ENCODE measurements at regions not wholly inside any gene's neighbourhood (a gene's known extent, or its start where the extent isn't known, plus 50 kb on each side); places are given as distances from the start of the nearest gene placed in this dataset.

DNA sequence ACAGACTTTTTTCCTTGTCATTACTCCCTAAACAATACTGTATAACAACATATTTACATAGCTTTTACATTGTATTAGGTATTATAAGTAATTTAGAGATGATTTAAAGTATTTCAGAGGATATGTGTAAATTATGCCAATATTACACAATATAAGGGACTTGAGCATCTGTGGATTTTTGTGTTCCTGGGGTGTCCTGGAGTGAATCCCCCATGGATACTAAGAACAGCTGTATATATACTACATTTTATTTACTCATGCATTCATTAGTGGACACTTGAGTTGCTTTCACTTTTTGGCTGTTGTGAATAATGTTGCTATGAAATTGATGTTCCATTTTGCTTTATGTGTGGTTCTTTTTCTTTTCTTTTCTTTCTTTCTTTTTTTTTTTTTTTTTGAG is 348.8 kb downstream of the SH3GL2 start:
- TF ChIP-seq, protein P1, sequence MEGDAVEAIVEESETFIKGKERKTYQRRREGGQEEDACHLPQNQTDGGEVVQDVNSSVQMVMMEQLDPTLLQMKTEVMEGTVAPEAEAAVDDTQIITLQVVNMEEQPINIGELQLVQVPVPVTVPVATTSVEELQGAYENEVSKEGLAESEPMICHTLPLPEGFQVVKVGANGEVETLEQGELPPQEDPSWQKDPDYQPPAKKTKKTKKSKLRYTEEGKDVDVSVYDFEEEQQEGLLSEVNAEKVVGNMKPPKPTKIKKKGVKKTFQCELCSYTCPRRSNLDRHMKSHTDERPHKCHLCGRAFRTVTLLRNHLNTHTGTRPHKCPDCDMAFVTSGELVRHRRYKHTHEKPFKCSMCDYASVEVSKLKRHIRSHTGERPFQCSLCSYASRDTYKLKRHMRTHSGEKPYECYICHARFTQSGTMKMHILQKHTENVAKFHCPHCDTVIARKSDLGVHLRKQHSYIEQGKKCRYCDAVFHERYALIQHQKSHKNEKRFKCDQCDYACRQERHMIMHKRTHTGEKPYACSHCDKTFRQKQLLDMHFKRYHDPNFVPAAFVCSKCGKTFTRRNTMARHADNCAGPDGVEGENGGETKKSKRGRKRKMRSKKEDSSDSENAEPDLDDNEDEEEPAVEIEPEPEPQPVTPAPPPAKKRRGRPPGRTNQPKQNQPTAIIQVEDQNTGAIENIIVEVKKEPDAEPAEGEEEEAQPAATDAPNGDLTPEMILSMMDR (IDR thresholded peaks at IDR 0.05; ENCODE audit: low read length): no peak
- TF ChIP-seq EZH2 (optimal IDR thresholded peaks at IDR 0.05; ENCODE audit: low read depth, low read length) (no peak), EZH2phosphoT487 (IDR thresholded peaks at IDR 0.05; ENCODE audit: low read length) (no peak)

Measured in MM.1S (cell line).